ACC112 (cell line): ENCODE measurements at regions not wholly inside any gene's neighbourhood (a gene's known extent, or its start where the extent isn't known, plus 50 kb on each side); places are given as distances from the start of the nearest gene placed in this dataset.
"Not testable (repeated sequence)": the region's sequence is repeated elsewhere in the genome, so short reads cannot be mapped to it uniquely, and the experiment has no call there.

Source experiments
- H2AFZ ChIP-seq: fragments of 200-600 bp; sonication (generic); one replicate; pipeline ENCODE4 v1.6.0; 2017; ENCODE audit warnings: antibody characterized with exemption, low read length; ENCODE audit not compliant: unreplicated experiment
- H3K27ac ChIP-seq: fragments of 200-600 bp; sonication (generic); 2 replicates; pipeline ENCODE4 v1.5.1; 2014; ENCODE audit warnings: low read depth, mild to moderate bottlenecking, antibody characterized with exemption, low read length, moderate library complexity
- H3K27me3 ChIP-seq: fragments of 200-600 bp; sonication (generic); 2 replicates; pipeline ENCODE4 v1.6.1; 2014; ENCODE audit warnings: mild to moderate bottlenecking, antibody characterized with exemption, low read length, moderate library complexity, mixed read lengths; ENCODE audit not compliant: insufficient read depth
- H3K36me3 ChIP-seq: fragments of 200-600 bp; sonication (generic); 2 replicates; pipeline ENCODE4 v1.6.1; 2016; ENCODE audit warnings: mild to moderate bottlenecking, antibody characterized with exemption, low read length, moderate library complexity, mixed read lengths; ENCODE audit not compliant: insufficient read depth
- H3K4me1 ChIP-seq: fragments of 200-600 bp; sonication (generic); one replicate; pipeline ENCODE4 v1.6.1; 2016; ENCODE audit warnings: low read length, mixed read lengths; ENCODE audit not compliant: insufficient read depth, unreplicated experiment, control insufficient read depth
- H3K4me3 ChIP-seq: fragments of 200-600 bp; sonication (generic); 2 replicates; pipeline ENCODE4 v1.5.1; 2014; ENCODE audit warnings: mild to moderate bottlenecking, low read depth, low read length
- H3K79me2 ChIP-seq: fragments of 200-600 bp; sonication (generic); one replicate; pipeline ENCODE4 v1.6.0; 2016; ENCODE audit warnings: low read length; ENCODE audit not compliant: control insufficient read depth, unreplicated experiment, insufficient read depth

DNA sequence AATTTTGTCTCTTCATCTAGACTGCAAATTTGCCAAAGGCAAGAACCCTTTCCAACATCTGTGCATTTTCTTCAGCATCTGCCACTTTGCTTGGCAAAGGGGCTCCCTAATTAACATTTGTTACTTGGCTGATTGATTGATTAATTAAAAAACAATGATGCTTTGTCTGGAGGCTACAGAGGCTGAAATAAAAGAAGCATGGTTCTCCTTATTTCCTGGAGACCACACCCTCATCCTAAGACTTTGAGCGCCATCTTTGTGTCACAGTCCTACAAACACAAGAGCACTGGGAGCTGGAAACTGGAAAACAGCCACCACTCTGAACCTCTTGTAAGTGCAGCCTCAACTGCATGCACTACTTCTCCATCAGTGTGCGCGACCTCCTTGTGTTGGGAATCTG lies 189.2 kb downstream of the C7orf25 start:
- H3K4me3 ChIP-seq = no peak overlapping the region
- H3K36me3 ChIP-seq = no peaks in the 10 kb centered on the region
- no peaks in the 10 kb centered on the region for H3K79me2 ChIP-seq
- peaks cover 3% of the 10 kb centered on the region; the same call in 1 of the 2 replicates for H3K27me3 ChIP-seq
- H3K27ac ChIP-seq = no peak overlapping the region
- no peak overlapping the region for H2AFZ ChIP-seq
- peaks cover 16% of the 10 kb centered on the region for H3K4me1 ChIP-seq

DNA sequence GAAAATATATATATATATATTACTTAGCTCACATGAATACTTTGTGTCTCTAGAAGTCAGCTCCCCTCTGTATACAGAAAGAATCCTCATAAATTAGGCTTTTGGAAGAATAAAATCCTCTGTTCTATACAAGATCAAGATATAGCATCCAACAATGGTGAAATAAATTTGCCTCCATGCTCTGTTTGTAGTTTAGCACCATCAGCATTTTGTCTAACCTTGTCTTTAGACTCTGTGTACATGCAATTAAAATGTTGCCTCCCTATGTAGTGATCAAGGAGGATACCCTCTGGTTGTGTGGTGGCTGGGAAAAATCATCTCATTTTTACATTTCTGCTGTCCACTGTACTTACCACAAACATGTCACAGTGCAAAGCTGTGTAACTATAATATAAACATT lies 189.7 kb downstream of the C7orf25 start:
- no peak overlapping the region for H3K4me3 ChIP-seq
- H3K4me1 ChIP-seq = peaks cover 16% of the 10 kb centered on the region
- H2AFZ ChIP-seq = no peak overlapping the region
- no peaks in the 10 kb centered on the region for H3K79me2 ChIP-seq
- H3K27ac ChIP-seq = no peak overlapping the region
- no peaks in the 10 kb centered on the region for H3K36me3 ChIP-seq
- peaks cover 9% of the 10 kb centered on the region; the same call in 1 of the 2 replicates for H3K27me3 ChIP-seq

- H3K79me2 ChIP-seq = no peaks in the 10 kb centered on the region
- H3K27me3 ChIP-seq = peaks cover 9% of the 10 kb centered on the region; the same call in 1 of the 2 replicates
- H3K4me3 ChIP-seq = no peak overlapping the region
- no peak overlapping the region for H3K27ac ChIP-seq
- peaks cover 9% of the 10 kb centered on the region for H3K4me1 ChIP-seq
- no peak overlapping the region for H2AFZ ChIP-seq
- no peaks in the 10 kb centered on the region for H3K36me3 ChIP-seq
These were observed 190.7 kb downstream of the C7orf25 start for GRCh38 chr7:42720991-42721796.

DNA sequence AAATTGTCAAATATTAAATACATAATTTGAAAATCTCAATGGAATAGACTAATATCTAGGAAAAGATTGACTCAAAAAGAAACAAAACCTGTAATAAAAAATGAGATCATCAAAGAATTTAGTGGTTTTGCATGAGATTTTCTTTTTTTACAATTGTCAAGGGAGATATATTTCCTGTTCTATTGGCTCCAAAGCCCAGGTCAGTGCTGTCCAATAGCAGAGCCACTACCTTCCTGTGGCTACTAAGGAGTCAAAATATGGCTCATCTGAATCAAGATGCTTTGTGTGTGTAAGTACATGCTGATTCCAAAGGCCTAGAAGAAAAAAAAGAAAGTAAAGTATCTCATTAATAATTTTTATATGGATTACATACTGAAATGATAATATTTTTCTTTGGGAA lies 191.9 kb downstream of the C7orf25 start:
- Histone ChIP-seq H3K4me1 (no peaks in the 10 kb centered on the region), H3K4me3 (no peak overlapping the region), H2AFZ (no peak overlapping the region), H3K36me3 (no peaks in the 10 kb centered on the region), H3K79me2 (no peaks in the 10 kb centered on the region), H3K27ac (no peak overlapping the region), H3K27me3 (peaks cover 12% of the 10 kb centered on the region; the same call in 1 of the 2 replicates)

DNA sequence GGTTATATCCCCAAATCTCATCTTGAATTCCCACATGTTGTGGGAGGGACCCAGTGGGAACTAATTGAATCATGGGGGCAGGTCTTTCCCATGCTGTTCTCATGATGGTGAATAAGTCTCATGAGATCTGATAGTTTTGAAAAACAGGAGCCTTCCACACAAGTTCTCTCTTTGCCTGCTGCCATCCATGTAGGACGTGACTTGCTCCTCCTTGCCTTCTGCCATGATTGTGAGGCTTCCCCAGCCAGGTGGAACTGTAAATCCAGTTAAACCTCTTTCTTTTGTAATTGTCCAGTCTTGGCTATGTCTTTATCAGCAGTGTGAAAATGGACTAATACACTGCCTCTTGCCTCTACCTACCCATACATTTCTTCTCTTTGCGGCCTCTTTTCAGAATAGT lies 193.4 kb downstream of the C7orf25 start:
- not testable (repeated sequence) for H3K27ac ChIP-seq, H3K4me3 ChIP-seq, H3K79me2 ChIP-seq, H2AFZ ChIP-seq, H3K36me3 ChIP-seq, H3K4me1 ChIP-seq
- peaks cover 12% of the 10 kb centered on the region; the same call in 1 of the 2 replicates for H3K27me3 ChIP-seq

- no peaks in the 10 kb centered on the region for H3K36me3 ChIP-seq
- peaks cover 17% of the 10 kb centered on the region; the same call in 1 of the 2 replicates for H3K27me3 ChIP-seq
These were observed 197.5 kb downstream of the C7orf25 start for GRCh38 chr7:42714356-42714755.

GRCh38 chr7:42709284-42709683 lies 202.6 kb downstream of the C7orf25 start:
- Histone ChIP-seq H3K4me3 (no peak overlapping the region), H3K4me1 (no peaks in the 10 kb centered on the region), H3K79me2 (no peaks in the 10 kb centered on the region), H3K27ac (no peak overlapping the region), H3K36me3 (no peaks in the 10 kb centered on the region), H2AFZ (no peak overlapping the region), H3K27me3 (0 out of 2 replicates have a peak, but pooled peaks cover 5% of the 10 kb centered on the region)

More at GRCh38 chr7:42714356-42714755, 197.5 kb downstream of the C7orf25 start:
- no peak overlapping the region for H2AFZ ChIP-seq
- no peaks in the 10 kb centered on the region for H3K79me2 ChIP-seq
- H3K4me1 ChIP-seq = no peaks in the 10 kb centered on the region
- H3K27ac ChIP-seq = no peak overlapping the region
- no peak overlapping the region for H3K4me3 ChIP-seq

- Histone ChIP-seq H3K27me3 (no peaks in the 10 kb centered on the region), H3K4me1 (no peaks in the 10 kb centered on the region), H3K27ac (no peak overlapping the region), H2AFZ (no peak overlapping the region), H3K36me3 (no peaks in the 10 kb centered on the region), H3K79me2 (no peaks in the 10 kb centered on the region), H3K4me3 (no peak overlapping the region)
These were observed 207.2 kb downstream of the C7orf25 start for GRCh38 chr7:42704710-42705109.

- H3K4me3 ChIP-seq = no peak overlapping the region
- H2AFZ ChIP-seq = no peak overlapping the region
- H3K27me3 ChIP-seq = no peaks in the 10 kb centered on the region
- no peaks in the 10 kb centered on the region for H3K36me3 ChIP-seq
- H3K4me1 ChIP-seq = no peaks in the 10 kb centered on the region
- H3K27ac ChIP-seq = no peak overlapping the region
- no peaks in the 10 kb centered on the region for H3K79me2 ChIP-seq
These were observed 209.2 kb downstream of the C7orf25 start for GRCh38 chr7:42702647-42703046.

GRCh38 chr7:42700406-42701327 lies 211.2 kb downstream of the C7orf25 start:
- no peak overlapping the region for H3K4me3 ChIP-seq
- no peaks in the 10 kb centered on the region for H3K36me3 ChIP-seq
- H2AFZ ChIP-seq = no peak overlapping the region
- H3K27ac ChIP-seq = no peak overlapping the region
- no peaks in the 10 kb centered on the region for H3K27me3 ChIP-seq
- H3K4me1 ChIP-seq = no peaks in the 10 kb centered on the region
- no peaks in the 10 kb centered on the region for H3K79me2 ChIP-seq
